GM12801 (cell line): ENCODE measurements at regions not wholly inside any gene's neighbourhood (a gene's known extent, or its start where the extent isn't known, plus 50 kb on each side); places are given as distances from the start of the nearest gene placed in this dataset.

ENCODE experiments used
- CTCF ChIP-seq: IDR thresholded peaks from one replicate; pipeline ENCODE4 v1.5.1; 2011; ENCODE audit warnings: control low read depth; ENCODE audit not compliant: insufficient read length; ENCODE audit errors: extremely low read depth

- TF ChIP-seq CTCF = no peak
Measured at GRCh38 chr7:148495605-148496004, 95.0 kb upstream of the C7orf33 start.

- TF ChIP-seq CTCF = no peak
Measured at GRCh38 chr7:148500978-148501377, 89.6 kb upstream of the C7orf33 start.

GRCh38 chr7:148503900-148504487 is 86.6 kb upstream of the C7orf33 start:
- TF ChIP-seq CTCF = peak; percentile 25

- TF ChIP-seq CTCF = no peak
Measured at GRCh38 chr7:148505645-148506375, 84.8 kb upstream of the C7orf33 start.

GRCh38 chr7:148507787-148508186 is 82.8 kb upstream of the C7orf33 start:
- no peak for TF ChIP-seq CTCF

- no peak for TF ChIP-seq CTCF
Measured at GRCh38 chr7:148514236-148514635, 76.3 kb upstream of the C7orf33 start.

GRCh38 chr7:148515237-148515636 is 75.3 kb upstream of the C7orf33 start:
- TF ChIP-seq CTCF = no peak
